ENCODE measurements at regions not wholly inside any gene's neighbourhood (a gene's known extent, or its start where the extent isn't known, plus 50 kb on each side); places are given as distances from the start of the nearest gene placed in this dataset.

DNA sequence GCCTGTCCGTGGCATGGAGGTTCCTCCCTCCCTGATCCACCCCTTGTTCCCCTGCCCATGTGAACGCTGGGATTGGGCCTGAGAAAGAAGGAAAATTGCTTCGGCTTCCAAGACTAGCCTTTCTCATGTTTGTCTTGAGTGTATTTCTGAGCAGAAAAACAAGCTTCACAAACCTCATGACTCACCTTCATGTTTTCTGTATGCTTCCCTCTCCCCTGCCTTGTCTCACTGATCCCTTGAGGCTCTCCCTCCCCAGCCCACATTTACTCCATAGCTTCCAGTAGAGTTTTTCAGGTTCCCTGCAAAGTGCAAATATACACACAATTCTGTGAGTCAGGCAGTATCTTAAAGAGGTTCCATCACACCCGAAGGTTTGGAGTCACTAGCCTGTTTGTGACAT, 572.4 kb downstream of the UQCRFS1 start:
- no peak for DNase-seq (ENCODE audit: low read depth)
- H3K4me3 ChIP-seq (ENCODE audit: control insufficient read depth, low read depth, low read length), result no peak overlapping the region
- TF ChIP-seq, protein P1, sequence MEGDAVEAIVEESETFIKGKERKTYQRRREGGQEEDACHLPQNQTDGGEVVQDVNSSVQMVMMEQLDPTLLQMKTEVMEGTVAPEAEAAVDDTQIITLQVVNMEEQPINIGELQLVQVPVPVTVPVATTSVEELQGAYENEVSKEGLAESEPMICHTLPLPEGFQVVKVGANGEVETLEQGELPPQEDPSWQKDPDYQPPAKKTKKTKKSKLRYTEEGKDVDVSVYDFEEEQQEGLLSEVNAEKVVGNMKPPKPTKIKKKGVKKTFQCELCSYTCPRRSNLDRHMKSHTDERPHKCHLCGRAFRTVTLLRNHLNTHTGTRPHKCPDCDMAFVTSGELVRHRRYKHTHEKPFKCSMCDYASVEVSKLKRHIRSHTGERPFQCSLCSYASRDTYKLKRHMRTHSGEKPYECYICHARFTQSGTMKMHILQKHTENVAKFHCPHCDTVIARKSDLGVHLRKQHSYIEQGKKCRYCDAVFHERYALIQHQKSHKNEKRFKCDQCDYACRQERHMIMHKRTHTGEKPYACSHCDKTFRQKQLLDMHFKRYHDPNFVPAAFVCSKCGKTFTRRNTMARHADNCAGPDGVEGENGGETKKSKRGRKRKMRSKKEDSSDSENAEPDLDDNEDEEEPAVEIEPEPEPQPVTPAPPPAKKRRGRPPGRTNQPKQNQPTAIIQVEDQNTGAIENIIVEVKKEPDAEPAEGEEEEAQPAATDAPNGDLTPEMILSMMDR (IDR thresholded peaks at IDR 0.05; ENCODE audit: control insufficient read depth, insufficient read depth, low read depth, low read length, missing control alignments), result no peak

GRCh38 chr19:28638445-28638844, 574.5 kb downstream of the UQCRFS1 start:
- no peak overlapping the region for H3K4me3 ChIP-seq (ENCODE audit: control insufficient read depth, low read depth, low read length)
- DNase-seq (ENCODE audit: low read depth), result no peak
- TF ChIP-seq, protein P1 (IDR thresholded peaks at IDR 0.05; ENCODE audit: control insufficient read depth, insufficient read depth, low read depth, low read length, missing control alignments), result no peak

GRCh38 chr19:28636706-28637105, 576.2 kb downstream of the UQCRFS1 start:
- DNase-seq (ENCODE audit: low read depth), result no peak
- no peak overlapping the region for H3K4me3 ChIP-seq (ENCODE audit: control insufficient read depth, low read depth, low read length)
- TF ChIP-seq, protein P1 (IDR thresholded peaks at IDR 0.05; ENCODE audit: control insufficient read depth, insufficient read depth, low read depth, low read length, missing control alignments), result no peak

DNA sequence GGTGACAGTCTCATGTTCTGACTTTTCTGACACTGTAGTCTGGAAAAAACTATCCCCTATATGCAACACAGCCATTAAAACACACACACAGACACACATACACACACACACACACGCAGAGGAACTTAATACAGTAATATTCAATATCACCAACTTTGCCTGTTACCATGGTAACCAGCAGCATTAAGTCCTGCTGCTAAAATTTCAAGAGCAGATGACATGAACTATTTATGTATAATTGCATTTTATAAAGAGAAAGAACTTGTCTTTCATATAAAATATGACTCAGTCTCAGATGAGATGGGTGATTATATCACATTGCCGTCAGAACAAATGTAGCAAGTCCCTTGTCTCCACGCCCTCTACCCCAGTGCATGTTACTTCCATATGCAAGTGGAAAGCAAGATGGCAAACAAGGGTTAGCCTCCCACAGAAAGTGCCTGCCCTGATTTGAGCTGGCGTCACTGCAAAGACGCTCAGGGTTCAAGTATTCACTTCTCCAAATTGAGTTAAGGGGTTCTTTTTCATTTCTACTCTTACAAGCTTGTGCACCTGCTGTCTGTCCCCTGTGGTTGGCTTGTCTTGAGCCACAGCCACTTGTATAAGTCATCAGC, 576.8 kb downstream of the UQCRFS1 start:
- TF ChIP-seq, protein P1 (IDR thresholded peaks at IDR 0.05; ENCODE audit: control insufficient read depth, insufficient read depth, low read depth, low read length, missing control alignments), result no peak
- no peak for DNase-seq (ENCODE audit: low read depth)

GRCh38 chr19:28634837-28635236, 578.1 kb downstream of the UQCRFS1 start:
- H3K4me3 ChIP-seq (ENCODE audit: control insufficient read depth, low read depth, low read length), result no peak overlapping the region
- no peak for DNase-seq (ENCODE audit: low read depth)
- TF ChIP-seq, protein P1 (IDR thresholded peaks at IDR 0.05; ENCODE audit: control insufficient read depth, insufficient read depth, low read depth, low read length, missing control alignments), result no peak

More for the DNA sequence above, 576.8 kb downstream of the UQCRFS1 start:
- H3K4me3 ChIP-seq (ENCODE audit: control insufficient read depth, low read depth, low read length), result no peak overlapping the region

DNA sequence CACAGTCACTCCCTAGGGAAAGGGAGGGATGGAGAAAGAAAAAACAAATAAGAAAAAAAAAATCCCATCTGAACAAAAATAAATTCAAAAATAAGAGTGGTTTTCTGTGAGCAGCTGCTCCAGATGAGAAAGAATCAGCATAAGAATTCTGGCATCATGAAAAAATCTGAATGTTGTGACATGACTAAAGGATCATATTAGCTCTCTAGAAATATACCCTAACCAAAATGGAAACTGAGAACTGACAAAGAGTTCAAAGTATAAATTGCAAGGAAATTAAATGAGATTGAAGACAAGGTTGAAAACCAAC, 579.0 kb downstream of the UQCRFS1 start:
- H3K4me3 ChIP-seq (ENCODE audit: control insufficient read depth, low read depth, low read length), result no peak overlapping the region
- DNase-seq (ENCODE audit: low read depth), result no peak
- TF ChIP-seq, protein P1 (IDR thresholded peaks at IDR 0.05; ENCODE audit: control insufficient read depth, insufficient read depth, low read depth, low read length, missing control alignments), result no peak
